ENCODE measurements at regions not wholly inside any gene's neighbourhood (a gene's known extent, or its start where the extent isn't known, plus 50 kb on each side); places are given as distances from the start of the nearest gene placed in this dataset.

GRCh38 chr13:105135852-105136615, 1399.4 kb downstream of the EFNB2 start:
- no peak for DNase-seq (ENCODE audit: low spot score)

- DNase-seq (ENCODE audit: low spot score), result no peak
Observed at GRCh38 chr13:105127732-105128131, 1407.7 kb downstream of the EFNB2 start.

GRCh38 chr13:105121221-105121620, 1414.2 kb downstream of the EFNB2 start:
- no peak for DNase-seq (ENCODE audit: low spot score)

- DNase-seq (ENCODE audit: low spot score), result no peak
Observed at GRCh38 chr13:105118426-105118985, 1417.0 kb downstream of the EFNB2 start.

- DNase-seq (ENCODE audit: low spot score), result no peak
Observed at GRCh38 chr13:105116966-105117365, 1418.5 kb downstream of the EFNB2 start.

- no peak for DNase-seq (ENCODE audit: low spot score)
Observed at GRCh38 chr13:105112561-105112960, 1422.9 kb downstream of the EFNB2 start.

- DNase-seq (ENCODE audit: low spot score), result no peak
Observed at GRCh38 chr13:105107781-105108180, 1427.7 kb downstream of the EFNB2 start.

- DNase-seq (ENCODE audit: low spot score), result no peak
Observed at GRCh38 chr13:105105471-105105870, 1430.0 kb downstream of the EFNB2 start.

- no peak for DNase-seq (ENCODE audit: low spot score)
Observed at GRCh38 chr13:105097521-105097920, 1437.9 kb downstream of the EFNB2 start.

- DNase-seq (ENCODE audit: low spot score), result no peak
Observed at GRCh38 chr13:105089858-105090643, 1445.4 kb downstream of the EFNB2 start.

- DNase-seq (ENCODE audit: low spot score), result no peak
Observed at GRCh38 chr13:105087945-105088344, 1447.5 kb downstream of the EFNB2 start.

GRCh38 chr13:105084931-105085330, 1450.5 kb downstream of the EFNB2 start:
- DNase-seq (ENCODE audit: low spot score), result no peak

GRCh38 chr13:105083992-105084391, 1451.5 kb downstream of the EFNB2 start:
- DNase-seq (ENCODE audit: low spot score), result no peak

- no peak for DNase-seq (ENCODE audit: low spot score)
Observed at GRCh38 chr13:105074755-105075154, 1460.7 kb downstream of the EFNB2 start.

GRCh38 chr13:105073041-105073440, 1462.4 kb downstream of the EFNB2 start:
- DNase-seq (ENCODE audit: low spot score), result no peak

- DNase-seq (ENCODE audit: low spot score), result no peak
Observed at GRCh38 chr13:105070452-105070851, 1465.0 kb downstream of the EFNB2 start.

- DNase-seq (ENCODE audit: low spot score), result no peak
Observed at GRCh38 chr13:105069106-105069505, 1466.4 kb downstream of the EFNB2 start.

GRCh38 chr13:105063676-105064075, 1471.8 kb downstream of the EFNB2 start:
- no peak for DNase-seq (ENCODE audit: low spot score)

GRCh38 chr13:105059786-105060185, 1475.7 kb downstream of the EFNB2 start:
- no peak for DNase-seq (ENCODE audit: low spot score)

- DNase-seq (ENCODE audit: low spot score), result no peak
Observed at GRCh38 chr13:105058517-105058916, 1476.9 kb downstream of the EFNB2 start.

GRCh38 chr13:105052711-105053110, 1482.8 kb downstream of the EFNB2 start:
- no peak for DNase-seq (ENCODE audit: low spot score)

GRCh38 chr13:105050686-105051085, 1484.8 kb downstream of the EFNB2 start:
- DNase-seq (ENCODE audit: low spot score), result no peak

- DNase-seq (ENCODE audit: low spot score), result no peak
Observed at GRCh38 chr13:105048677-105049076, 1486.8 kb downstream of the EFNB2 start.
